ENCODE measurements at regions not wholly inside any gene's neighbourhood (a gene's known extent, or its start where the extent isn't known, plus 50 kb on each side); places are given as distances from the start of the nearest gene placed in this dataset.

DNA sequence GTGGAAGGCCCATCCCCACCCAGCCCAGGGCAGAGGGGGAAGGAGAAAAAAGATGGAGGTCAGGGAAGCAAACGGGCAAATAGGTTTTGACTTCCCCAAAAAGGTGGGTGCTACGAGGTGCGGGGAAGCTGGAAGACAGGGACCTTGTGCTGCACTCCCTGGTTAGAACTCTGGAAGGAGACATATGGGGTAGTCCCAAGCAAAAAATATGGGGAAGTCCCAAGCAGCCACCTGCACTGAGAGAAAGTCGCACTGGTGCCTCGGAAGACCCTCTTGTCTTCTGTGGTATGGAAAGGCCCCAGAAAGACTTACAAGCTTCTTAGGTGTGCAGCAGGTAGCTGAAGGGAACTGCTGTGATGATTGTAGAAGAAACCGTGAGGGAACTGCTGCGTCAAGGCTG, 93.8 kb upstream of the CEP85L start:
- TF ChIP-seq CTCF (IDR thresholded peaks at IDR 0.05) (no peak), POLR2A (IDR thresholded peaks at IDR 0.05) (no peak)
- WGBS, 2 donors = 85 to 91% methylated on average over 7 of the region's 7 CpGs
- Histone ChIP-seq H3K9me3 (no peaks in the 10 kb centered on the region), H3K27me3 (no peaks in the 10 kb centered on the region), H3K4me1 (peaks cover 11% of the 10 kb centered on the region), H3K4me3 (no peak overlapping the region), H3K27ac (no peak overlapping the region), H3K36me3 (replicated peaks in 1 of 2; ENCODE audit: insufficient read depth in 1 of 2, low read depth in 2 of 2) (no peaks in the 10 kb centered on the region)
- intact Hi-C loops (cut with DNase I) = no loop called here
- no peak for DNase-seq
- ATAC-seq = no peak

GRCh38 chr6:118744261-118744941, 93.0 kb upstream of the CEP85L start:
- ATAC-seq (no peak), DNase-seq (no peak)
- Histone ChIP-seq H3K27me3 (no peaks in the 10 kb centered on the region), H3K27ac (no peak overlapping the region), H3K4me1 (peaks cover 11% of the 10 kb centered on the region), H3K9me3 (no peaks in the 10 kb centered on the region), H3K36me3 (replicated peaks in 1 of 2; ENCODE audit: insufficient read depth in 1 of 2, low read depth in 2 of 2) (no peaks in the 10 kb centered on the region), H3K4me3 (no peak overlapping the region)
- 91 to 93% methylated on average over 6 of the region's 6 CpGs for WGBS, 2 donors
- intact Hi-C loops (cut with DNase I) = no loop called here
- TF ChIP-seq CTCF (IDR thresholded peaks at IDR 0.05) (no peak), POLR2A (IDR thresholded peaks at IDR 0.05) (no peak)

GRCh38 chr6:118743746-118744145, 92.4 kb upstream of the CEP85L start:
- no peak for TF ChIP-seq CTCF (IDR thresholded peaks at IDR 0.05)
- TF ChIP-seq POLR2A (IDR thresholded peaks at IDR 0.05) = no peak
- DNase-seq = no peak
- Histone ChIP-seq H3K4me3 (no peak overlapping the region), H3K4me1 (peaks cover 11% of the 10 kb centered on the region), H3K36me3 (replicated peaks in 1 of 2; ENCODE audit: insufficient read depth in 1 of 2, low read depth in 2 of 2) (no peaks in the 10 kb centered on the region), H3K9me3 (no peaks in the 10 kb centered on the region), H3K27me3 (no peaks in the 10 kb centered on the region), H3K27ac (no peak overlapping the region)
- intact Hi-C loops (cut with DNase I) = no loop called here
- WGBS, 2 donors = 0 to 67% methylated on average over 1 of the region's 1 CpG
- ATAC-seq = no peak

DNA sequence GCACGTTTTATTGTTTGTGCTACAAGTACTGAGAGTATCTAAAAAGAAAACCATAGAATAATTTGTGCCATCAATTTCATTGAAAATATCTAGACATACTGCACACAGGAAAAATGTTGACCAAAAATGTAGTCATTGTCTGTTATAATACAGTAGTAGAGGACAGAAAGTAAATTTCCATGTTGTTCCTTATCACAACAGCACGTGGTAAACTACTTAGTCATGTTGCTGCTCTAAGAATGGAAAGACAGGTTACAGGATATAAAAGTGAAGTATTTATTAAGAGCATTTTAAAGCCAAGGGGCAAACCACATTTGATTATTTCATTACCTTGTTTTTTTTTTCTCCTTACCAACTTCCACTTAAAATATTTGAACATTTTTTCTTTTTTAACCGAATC, 89.0 kb upstream of the CEP85L start:
- WGBS, 2 donors = 49 to 51% methylated on average over 3 of the region's 3 CpGs
- Histone ChIP-seq H3K27ac (no peak overlapping the region), H3K36me3 (replicated peaks in 1 of 2; ENCODE audit: insufficient read depth in 1 of 2, low read depth in 2 of 2) (no peaks in the 10 kb centered on the region), H3K4me1 (no peaks in the 10 kb centered on the region), H3K27me3 (no peaks in the 10 kb centered on the region), H3K9me3 (no peaks in the 10 kb centered on the region), H3K4me3 (no peak overlapping the region)
- TF ChIP-seq CTCF (IDR thresholded peaks at IDR 0.05) = no peak
- TF ChIP-seq POLR2A (IDR thresholded peaks at IDR 0.05) = no peak
- DNase-seq (no peak), ATAC-seq (no peak)
- intact Hi-C loops (cut with DNase I) = no loop called here

- intact Hi-C loops (cut with DNase I) = no loop called here
- H3K9me3 ChIP-seq = no peaks in the 10 kb centered on the region
- 79 to 87% methylated on average over 2 of the region's 2 CpGs for WGBS, 2 donors
- no peaks in the 10 kb centered on the region for H3K27me3 ChIP-seq
- ATAC-seq (no peak), DNase-seq (no peak)
- no peaks in the 10 kb centered on the region for H3K36me3 ChIP-seq (replicated peaks in 1 of 2; ENCODE audit: insufficient read depth in 1 of 2, low read depth in 2 of 2)
- H3K27ac ChIP-seq = no peak overlapping the region
- TF ChIP-seq POLR2A (IDR thresholded peaks at IDR 0.05) = no peak
- no peak for TF ChIP-seq CTCF (IDR thresholded peaks at IDR 0.05)
- H3K4me1 ChIP-seq = no peaks in the 10 kb centered on the region
- no peak overlapping the region for H3K4me3 ChIP-seq
Observed at GRCh38 chr6:118739696-118740353, 88.4 kb upstream of the CEP85L start.
